HepG2 (cell line): ENCODE measurements at regions not wholly inside any gene's neighbourhood (a gene's known extent, or its start where the extent isn't known, plus 50 kb on each side); places are given as distances from the start of the nearest gene placed in this dataset.

Experiments used
- ATAC-seq: fragments of 200-7000 bp; cut with Tn5 transposase; 3 replicates; pipeline ENCODE4 v1.9.1; 2020; ENCODE audit warnings: mild to moderate bottlenecking, moderate library complexity
- BruUV-seq: library from RNA; stranded (reverse); fragments of 400-500 nt; replicated peaks from 2 replicates; lab custom pipeline; 2021; lab: Mats Ljungman, UMichigan
- CTCF ChIA-PET: fragments of 300-600 bp; formaldehyde crosslinking; extraction: SDS; loops from one replicate; lab custom pipeline; 2021; ENCODE audit warnings: low total read pairs, inconsistent platforms, low intra/inter-chr PET ratio; lab: Yijun Ruan, JAX
- POLR2A ChIA-PET: fragments of 350-600 bp; sonication (Branson Sonifier 250); formaldehyde crosslinking; loops from one replicate; lab custom pipeline; 2020; ENCODE audit warnings: antibody characterized with exemption, inconsistent platforms; lab: Yijun Ruan, JAX
- DNase-seq: peaks from one replicate; pipeline ENCODE4 v3.0.0-alpha.2; 2015; ENCODE audit warnings: low spot score
- FAIRE-seq: peaks from 3 replicates; lab custom pipeline; 2011; peaks lifted over from hg19 to GRCh38; lab: Jason Lieb, UNC
- H2AFZ ChIP-seq: one replicate; pipeline ENCODE4 v1.6.1; 2011; ENCODE audit warnings: low read length, inconsistent platforms
- H3K27ac ChIP-seq: fragments of 300-600 bp; 3 replicates; pipeline ENCODE4 v1.8.0; 2011; ENCODE audit warnings: mixed run types, mild to moderate bottlenecking, mixed read lengths, low read length, inconsistent platforms; ENCODE audit not compliant: insufficient read depth; ENCODE audit errors: extremely low read length
- H3K27me3 ChIP-seq, 2 experiments: fragments of 200-600 bp in 1 of 2; 2 replicates in 1 of 2; 3 replicates in 1 of 2; pipeline versions ENCODE4 v1.6.0 to v1.8.0; 2011; ENCODE audit warnings: low read length in 2 of 2, mild to moderate bottlenecking in 2 of 2, moderate library complexity in 2 of 2, inconsistent platforms in 1 of 2; ENCODE audit not compliant: insufficient read depth in 2 of 2, control insufficient read depth in 1 of 2
- H3K36me3 ChIP-seq, 2 experiments: fragments of 200-600 bp in 1 of 2; replicated peaks in 1 of 2; 2 replicates in 1 of 2; 3 replicates in 1 of 2; pipeline versions ENCODE4 v1.5.1 to v1.8.0; 2011; ENCODE audit warnings: low read length in 2 of 2, inconsistent platforms in 1 of 2; ENCODE audit not compliant: insufficient read depth in 2 of 2, control insufficient read depth in 1 of 2
- H3K4me1 ChIP-seq: 2 replicates; pipeline ENCODE4 v1.5.1; 2012; ENCODE audit warnings: low read length, inconsistent platforms; ENCODE audit not compliant: insufficient read depth
- H3K4me2 ChIP-seq: 2 replicates; pipeline ENCODE4 v1.6.0; 2011; ENCODE audit warnings: low read depth, low read length, inconsistent platforms
- H3K4me3 ChIP-seq, 3 experiments: fragments of 200-600 bp in 1 of 3; sonication (generic), shearing (Covaris generic) in 1 of 3; replicated peaks in 1 of 3; 2 replicates each; pipeline ENCODE4 v1.5.1; 2011 to 2016; ENCODE audit warnings: low read length in 3 of 3, inconsistent platforms in 2 of 3, low read depth in 2 of 3, mild to moderate bottlenecking in 2 of 3, control low read depth in 1 of 3, mixed read lengths in 1 of 3; ENCODE audit not compliant: insufficient read depth in 1 of 3
- H3K79me2 ChIP-seq: one replicate; pipeline ENCODE4 v1.6.1; 2011; ENCODE audit warnings: low read length, inconsistent platforms; ENCODE audit not compliant: insufficient read depth
- H3K9ac ChIP-seq: 2 replicates; pipeline ENCODE4 v1.6.0; 2011; ENCODE audit warnings: mild to moderate bottlenecking, low read depth, low read length, inconsistent platforms; ENCODE audit not compliant: insufficient read depth
- H3K9me3 ChIP-seq: 2 replicates; pipeline ENCODE4 v1.5.1; 2012; ENCODE audit warnings: mild to moderate bottlenecking, low read length
- H4K20me1 ChIP-seq: 2 replicates; pipeline ENCODE4 v1.6.0; 2011; ENCODE audit warnings: inconsistent platforms, mild to moderate bottlenecking, low read length, moderate library complexity; ENCODE audit not compliant: insufficient read depth
- GTF3A ChIP-seq: sonication (generic); formaldehyde crosslinking; conservative IDR thresholded peaks from 2 replicates; pipeline ENCODE4 v1.4.0; 2020; ENCODE audit warnings: mild to moderate bottlenecking, missing genetic modification reagents
- MAFK ChIP-seq, 2 experiments: IDR thresholded peaks in 1 of 2; conservative IDR thresholded peaks in 1 of 2; 2 replicates each; pipeline ENCODE4 v1.6.1; 2011; ENCODE audit warnings: improper control_type of control experiment in 2 of 2, low read length in 2 of 2
- PRPF4 ChIP-seq: fragments of 200-400 bp; formaldehyde crosslinking; IDR thresholded peaks from 2 replicates; pipeline ENCODE4 v1.6.1; 2016; ENCODE audit warnings: low read length, low read depth; ENCODE audit not compliant: poor library complexity, severe bottlenecking
- TBX3 ChIP-seq: fragments of 450-650 bp; IDR thresholded peaks from 2 replicates; pipeline ENCODE4 v1.6.1; 2017; ENCODE audit warnings: antibody characterized with exemption, mild to moderate bottlenecking, inconsistent platforms, borderline replicate concordance
- ZNF766 ChIP-seq: sonication (generic); formaldehyde crosslinking; IDR thresholded peaks from 2 replicates; pipeline ENCODE4 v1.5.0; 2020; ENCODE audit warnings: missing genetic modification reagents, borderline replicate concordance
- ZNF781 ChIP-seq: sonication (generic); formaldehyde crosslinking; IDR thresholded peaks from 2 replicates; pipeline ENCODE4 v1.5.1; 2020; ENCODE audit warnings: borderline replicate concordance, mild to moderate bottlenecking, missing genetic modification reagents; ENCODE audit errors: not compliant biosample characterization
- WGBS: methylation state at CpG from one replicate; pipeline ENCODE4 v1.1.6; 2017; ENCODE audit warnings: low lambda C conversion rate; 5-methylcytosine and 5-hydroxymethylcytosine counted together
- in situ Hi-C: cut with HindIII; loops from 2 replicates; pipeline ENCODE4 v1.10.0; 2017; ENCODE audit warnings: low pct_unique_long_range_greater_than_20kb; ENCODE audit not compliant: extremely low pct_ligation_motif_present
- intact Hi-C: fragments of 100-400 bp; cut with micrococcal nuclease; formaldehyde crosslinking; loops from one replicate; pipeline ENCODE4 v1.10.0; 2022; ENCODE audit not compliant: unreplicated experiment

DNA sequence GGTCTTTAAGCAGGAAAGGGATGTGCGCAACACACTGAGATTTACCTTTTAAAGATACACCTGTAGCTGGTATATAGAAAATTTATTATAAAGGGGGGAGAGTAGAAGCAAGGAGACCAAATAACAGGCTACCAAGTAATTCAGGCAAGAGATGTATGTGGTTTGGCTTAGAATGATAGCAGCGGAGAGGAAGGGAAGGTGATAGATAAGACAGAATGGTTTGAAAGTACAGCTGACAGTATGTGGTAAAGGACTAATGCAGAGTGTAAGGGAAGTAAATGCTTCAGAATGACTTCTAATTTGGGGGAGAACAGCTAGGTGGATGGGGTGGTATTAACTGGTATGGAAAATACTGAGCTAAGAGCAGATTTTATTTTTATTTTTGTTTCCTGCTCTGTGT, 308.9 kb downstream of the ANTXR2 start:
- Histone ChIP-seq H4K20me1 (no peaks in the 10 kb centered on the region), H2AFZ (no peak overlapping the region), H3K79me2 (no peaks in the 10 kb centered on the region), H3K9me3 (peaks cover 13% of the 10 kb centered on the region), H3K36me3 (no peaks in the 10 kb centered on the region), H3K4me2 (no peak overlapping the region), H3K4me1 (no peaks in the 10 kb centered on the region), H3K4me3 (no peak overlapping the region), H3K9ac (no peak overlapping the region), H3K27me3 (no peaks in the 10 kb centered on the region), H3K27ac (no peak overlapping the region)
- no TSS peak for BruUV-seq
- POLR2A ChIA-PET = no interaction called here
- ATAC-seq = no peak
- CTCF ChIA-PET = no interaction called here
- intact Hi-C loops = no loop called here
- WGBS = 0% methylated on average over 2 of the region's 2 CpGs
- TF ChIP-seq TBX3 (no peak), GTF3A (no peak), ZNF766 (CRISPR knock-in tag) (no peak), ZNF781 (CRISPR knock-in tag) (no peak)
- in situ Hi-C loops = no loop called here
- DNase-seq = no peak
- no peak for FAIRE-seq

- H3K9ac ChIP-seq = no peak overlapping the region
- H3K4me1 ChIP-seq = no peaks in the 10 kb centered on the region
- ATAC-seq = peak; percentile 51; the same call in 1 of the 3 replicates
- TF ChIP-seq MAFK (conservative IDR thresholded peaks at IDR 0.05 in 1 of 2, IDR thresholded peaks at IDR 0.05 in 1 of 2; ENCODE audit: low read length in 2 of 2) (peak; percentile 21 to 60; a peak in 2 of 4 replicates), PRPF4 (no peak)
- no peak for FAIRE-seq
- H3K27ac ChIP-seq = no peak overlapping the region
- no peak for DNase-seq
- ChIA-PET POLR2A (no interaction called here), CTCF (no interaction called here)
- H3K27me3 ChIP-seq = no peaks in the 10 kb centered on the region
- H3K36me3 ChIP-seq = no peaks in the 10 kb centered on the region
- 7% methylated on average over 4 of the region's 4 CpGs for WGBS
- no peaks in the 10 kb centered on the region for H4K20me1 ChIP-seq
- H3K4me3 ChIP-seq = no peak overlapping the region
- intact Hi-C loops = no loop called here
- peaks cover 12% of the 10 kb centered on the region; the same call in 1 of the 2 replicates for H3K9me3 ChIP-seq
- BruUV-seq = no TSS peak
- H3K4me2 ChIP-seq = no peak overlapping the region
- no peaks in the 10 kb centered on the region for H3K79me2 ChIP-seq
- in situ Hi-C loops = no loop called here
- H2AFZ ChIP-seq = no peak overlapping the region
These were observed 309.4 kb downstream of the ANTXR2 start for GRCh38 chr4:79763486-79764075.
